COLO668 (cell line): ENCODE measurements at regions not wholly inside any gene's neighbourhood (a gene's known extent, or its start where the extent isn't known, plus 50 kb on each side); places are given as distances from the start of the nearest gene placed in this dataset.

ENCODE experiments used
- DNase-seq: peaks from one replicate; lab custom pipeline; 2025; ENCODE audit not compliant: unreplicated experiment; lab: John Stamatoyannopoulos, UW

GRCh38 chr4:32268863-32269262 is 1548.7 kb downstream of the PCDH7 start:
- no peak for DNase-seq

- no peak for DNase-seq
Observed at GRCh38 chr4:32290102-32290501, 1569.9 kb downstream of the PCDH7 start.

- DNase-seq: no peak
Observed at GRCh38 chr4:32318926-32319325, 1598.8 kb downstream of the PCDH7 start.

GRCh38 chr4:32321421-32321820 is 1601.3 kb downstream of the PCDH7 start:
- DNase-seq: no peak

GRCh38 chr4:32334759-32335158 is 1614.6 kb downstream of the PCDH7 start:
- no peak for DNase-seq

- no peak for DNase-seq
Observed at GRCh38 chr4:32337403-32337802, 1617.2 kb downstream of the PCDH7 start.

GRCh38 chr4:32340591-32340990 is 1620.4 kb downstream of the PCDH7 start:
- DNase-seq: no peak

- DNase-seq: no peak
Observed at GRCh38 chr4:32341342-32341741, 1621.2 kb downstream of the PCDH7 start.

GRCh38 chr4:32342054-32342453 is 1621.9 kb downstream of the PCDH7 start:
- no peak for DNase-seq

GRCh38 chr4:32349026-32349425 is 1628.9 kb downstream of the PCDH7 start:
- DNase-seq: no peak

- no peak for DNase-seq
Observed at GRCh38 chr4:32374206-32374605, 1654.0 kb downstream of the PCDH7 start.

- DNase-seq: no peak
Observed at GRCh38 chr4:32393806-32394205, 1673.6 kb downstream of the PCDH7 start.

- no peak for DNase-seq
Observed at GRCh38 chr4:32394255-32394654, 1674.1 kb downstream of the PCDH7 start.

- DNase-seq: no peak
Observed at GRCh38 chr4:32396507-32397070, 1676.4 kb downstream of the PCDH7 start.

GRCh38 chr4:32400870-32401269 is 1680.7 kb downstream of the PCDH7 start:
- no peak for DNase-seq

- DNase-seq: no peak
Observed at GRCh38 chr4:32417113-32417704, 1697.0 kb downstream of the PCDH7 start.

- no peak for DNase-seq
Observed at GRCh38 chr4:32423267-32423666, 1703.1 kb downstream of the PCDH7 start.

GRCh38 chr4:32425243-32425642 is 1705.1 kb downstream of the PCDH7 start:
- no peak for DNase-seq

- no peak for DNase-seq
Observed at GRCh38 chr4:32427566-32427965, 1707.4 kb downstream of the PCDH7 start.

GRCh38 chr4:32429151-32429550 is 1709.0 kb downstream of the PCDH7 start:
- DNase-seq: no peak

GRCh38 chr4:32435308-32435707 is 1715.1 kb downstream of the PCDH7 start:
- no peak for DNase-seq

GRCh38 chr4:32436816-32437215 is 1716.6 kb downstream of the PCDH7 start:
- no peak for DNase-seq

GRCh38 chr4:32440391-32440790 is 1720.2 kb downstream of the PCDH7 start:
- DNase-seq: no peak
